HG02623 (cell line): ENCODE measurements at regions not wholly inside any gene's neighbourhood (a gene's known extent, or its start where the extent isn't known, plus 50 kb on each side); places are given as distances from the start of the nearest gene placed in this dataset.

ENCODE experiments used
- ATAC-seq: cut with Tn5 transposase; IDR thresholded peaks from one replicate; pipeline ENCODE4 v1.9.1; 2021; ENCODE audit warnings: moderate library complexity; ENCODE audit not compliant: unreplicated experiment

- no peak for ATAC-seq
Observed at GRCh38 chr11:115721296-115721995, 217.2 kb upstream of the CADM1 start.

GRCh38 chr11:115720602-115721245, 216.5 kb upstream of the CADM1 start:
- no peak for ATAC-seq

GRCh38 chr11:115718945-115719344, 214.7 kb upstream of the CADM1 start:
- no peak for ATAC-seq

- ATAC-seq = no peak
Observed at GRCh38 chr11:115718106-115718505, 213.9 kb upstream of the CADM1 start.

GRCh38 chr11:115716601-115717529, 212.7 kb upstream of the CADM1 start:
- no peak for ATAC-seq

- no peak for ATAC-seq
Observed at GRCh38 chr11:115716080-115716479, 211.9 kb upstream of the CADM1 start.

- no peak for ATAC-seq
Observed at GRCh38 chr11:115715251-115715770, 211.1 kb upstream of the CADM1 start.

- ATAC-seq = no peak
Observed at GRCh38 chr11:115712296-115712695, 208.1 kb upstream of the CADM1 start.

- ATAC-seq = no peak
Observed at GRCh38 chr11:115710980-115711379, 206.8 kb upstream of the CADM1 start.

GRCh38 chr11:115710426-115710825, 206.2 kb upstream of the CADM1 start:
- ATAC-seq = no peak

- no peak for ATAC-seq
Observed at GRCh38 chr11:115709297-115709696, 205.1 kb upstream of the CADM1 start.

- ATAC-seq = no peak
Observed at GRCh38 chr11:115707180-115707905, 203.1 kb upstream of the CADM1 start.

- ATAC-seq = no peak
Observed at GRCh38 chr11:115706626-115707135, 202.5 kb upstream of the CADM1 start.

- ATAC-seq = no peak
Observed at GRCh38 chr11:115705200-115705599, 201.0 kb upstream of the CADM1 start.

GRCh38 chr11:115700981-115701875, 197.0 kb upstream of the CADM1 start:
- ATAC-seq = no peak

GRCh38 chr11:115700496-115700895, 196.3 kb upstream of the CADM1 start:
- ATAC-seq = no peak

GRCh38 chr11:115699733-115700132, 195.5 kb upstream of the CADM1 start:
- ATAC-seq = no peak

- ATAC-seq = no peak
Observed at GRCh38 chr11:115699326-115699725, 195.1 kb upstream of the CADM1 start.

GRCh38 chr11:115698243-115698642, 194.0 kb upstream of the CADM1 start:
- ATAC-seq = no peak
